MM.1S (cell line): ENCODE measurements at regions not wholly inside any gene's neighbourhood (a gene's known extent, or its start where the extent isn't known, plus 50 kb on each side); places are given as distances from the start of the nearest gene placed in this dataset.

Experiments used
- EZH2phosphoT487 ChIP-seq: fragments of 300-600 bp; sonication (generic); IDR thresholded peaks from 2 replicates; pipeline ENCODE4 v1.6.1; 2018; ENCODE audit warnings: antibody characterized with exemption, low read length
- TF ChIP-seq, protein P1 (sequence below): fragments of 300-600 bp; sonication (generic); IDR thresholded peaks from 2 replicates; pipeline ENCODE4 v1.5.1; 2016; ENCODE audit warnings: antibody characterized with exemption, low read length, mixed read lengths

DNA sequence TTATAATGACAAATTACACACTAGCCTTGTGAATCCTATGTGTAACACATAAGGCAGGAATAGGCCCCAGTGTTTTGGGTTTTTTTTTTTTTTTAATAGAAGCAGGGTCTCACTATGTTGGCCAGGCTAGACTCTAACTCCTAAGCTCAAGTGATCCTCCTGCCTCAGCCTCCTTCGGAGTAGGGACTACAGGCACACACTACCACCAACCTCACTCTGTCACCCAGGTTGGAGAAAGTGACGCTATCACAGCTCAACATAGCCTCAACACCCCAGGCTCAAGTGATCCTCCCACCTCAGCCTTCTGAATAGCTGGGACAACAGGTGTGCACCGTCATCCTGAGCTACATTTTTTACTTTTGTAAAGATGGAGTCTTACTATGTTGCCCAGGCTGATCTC lies 205.8 kb upstream of the RREB1 start:
- TF ChIP-seq, protein P1, sequence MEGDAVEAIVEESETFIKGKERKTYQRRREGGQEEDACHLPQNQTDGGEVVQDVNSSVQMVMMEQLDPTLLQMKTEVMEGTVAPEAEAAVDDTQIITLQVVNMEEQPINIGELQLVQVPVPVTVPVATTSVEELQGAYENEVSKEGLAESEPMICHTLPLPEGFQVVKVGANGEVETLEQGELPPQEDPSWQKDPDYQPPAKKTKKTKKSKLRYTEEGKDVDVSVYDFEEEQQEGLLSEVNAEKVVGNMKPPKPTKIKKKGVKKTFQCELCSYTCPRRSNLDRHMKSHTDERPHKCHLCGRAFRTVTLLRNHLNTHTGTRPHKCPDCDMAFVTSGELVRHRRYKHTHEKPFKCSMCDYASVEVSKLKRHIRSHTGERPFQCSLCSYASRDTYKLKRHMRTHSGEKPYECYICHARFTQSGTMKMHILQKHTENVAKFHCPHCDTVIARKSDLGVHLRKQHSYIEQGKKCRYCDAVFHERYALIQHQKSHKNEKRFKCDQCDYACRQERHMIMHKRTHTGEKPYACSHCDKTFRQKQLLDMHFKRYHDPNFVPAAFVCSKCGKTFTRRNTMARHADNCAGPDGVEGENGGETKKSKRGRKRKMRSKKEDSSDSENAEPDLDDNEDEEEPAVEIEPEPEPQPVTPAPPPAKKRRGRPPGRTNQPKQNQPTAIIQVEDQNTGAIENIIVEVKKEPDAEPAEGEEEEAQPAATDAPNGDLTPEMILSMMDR: no peak
- TF ChIP-seq EZH2phosphoT487: no peak
